Fibroblast of skin of left biceps (primary cell): ENCODE measurements at regions not wholly inside any gene's neighbourhood (a gene's known extent, or its start where the extent isn't known, plus 50 kb on each side); places are given as distances from the start of the nearest gene placed in this dataset.

ENCODE experiments used
- DNase-seq, 2 experiments: peaks; one replicate each; pipeline ENCODE4 v3.0.0-alpha.2; 2013; ENCODE audit warnings: low read depth in 2 of 2

GRCh38 chr6:14903176-14904038 lies 342.5 kb upstream of the JARID2 start:
- DNase-seq, result no peak

DNA sequence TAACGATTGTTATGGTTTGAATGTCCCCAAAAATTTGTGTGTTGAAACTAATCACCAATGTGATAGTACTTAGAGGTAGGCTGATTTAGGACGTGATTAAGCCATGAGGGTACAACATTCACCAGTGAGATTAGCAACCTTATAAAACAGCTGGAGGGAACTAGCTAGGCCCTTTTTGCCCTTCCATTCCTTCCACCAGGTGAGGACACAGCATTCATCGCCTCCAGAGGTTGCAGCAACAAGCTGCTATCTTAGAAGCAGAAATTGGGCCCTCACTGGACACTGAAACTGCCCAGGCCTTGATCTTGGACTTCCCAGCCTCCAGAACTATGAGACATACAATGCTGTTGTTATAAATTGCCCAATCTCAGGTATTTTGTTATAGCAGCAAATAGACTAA lies 340.7 kb upstream of the JARID2 start:
- DNase-seq, result no peak

DNA sequence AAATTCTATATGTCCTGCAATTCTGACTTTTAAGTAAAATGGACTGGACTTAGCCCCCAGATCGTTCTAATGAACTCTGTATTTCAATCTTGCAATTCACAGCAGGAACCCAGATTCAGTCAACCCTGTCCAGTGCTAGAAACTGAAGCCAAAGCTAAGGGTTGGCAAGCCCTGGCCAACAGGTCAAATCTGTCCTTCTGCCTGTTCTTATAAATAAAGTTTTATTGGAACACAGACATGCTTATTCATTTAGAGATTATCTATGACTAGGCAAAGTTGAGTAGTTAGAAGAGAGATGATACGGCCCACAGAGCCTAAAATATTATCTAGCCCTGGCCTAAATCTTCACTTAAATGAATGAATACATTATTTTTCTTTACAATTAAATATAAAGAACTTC lies 339.2 kb upstream of the JARID2 start:
- no peak for DNase-seq

- DNase-seq, result no peak
Observed at GRCh38 chr6:14910692-14911547, 334.9 kb upstream of the JARID2 start.

DNA sequence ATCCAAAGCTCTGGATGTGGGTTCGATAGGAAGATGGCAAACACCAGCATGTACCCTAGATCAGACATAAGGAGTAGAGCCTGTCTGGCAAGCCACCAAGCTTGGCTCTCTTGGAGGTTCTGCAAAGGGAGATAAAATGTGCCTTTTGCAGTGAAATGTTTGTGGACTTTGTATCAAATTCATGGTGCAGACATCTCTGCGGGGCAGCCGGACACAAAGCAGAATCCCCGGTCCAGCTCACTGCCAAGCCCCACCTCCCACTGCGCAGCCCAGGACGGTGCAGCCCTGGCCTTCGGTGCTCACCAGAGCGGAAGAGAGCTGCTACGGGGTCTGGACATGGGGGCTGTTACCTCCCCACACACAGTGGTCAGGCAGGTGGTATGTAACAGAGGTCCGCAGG lies 333.6 kb upstream of the JARID2 start:
- DNase-seq, result no peak

GRCh38 chr6:14912706-14913105 lies 333.2 kb upstream of the JARID2 start:
- DNase-seq, result no peak

DNA sequence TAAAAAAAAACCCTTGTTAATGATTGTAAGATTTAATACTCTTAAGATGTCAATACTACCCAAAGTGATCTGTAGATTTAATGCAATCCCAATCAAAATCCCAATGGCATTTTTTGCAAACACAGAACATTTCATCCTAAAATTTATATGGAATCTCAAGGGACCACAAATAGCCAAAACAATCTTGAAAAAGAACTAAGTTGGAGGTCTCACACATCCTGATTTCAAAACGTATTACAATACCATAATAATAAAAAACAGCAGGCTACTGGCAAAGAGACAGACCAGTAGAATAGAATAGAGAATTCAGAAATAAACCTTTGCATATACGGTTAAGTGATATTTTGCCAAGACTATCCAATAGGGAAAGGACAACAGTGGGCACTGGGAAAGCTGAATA lies 331.9 kb upstream of the JARID2 start:
- DNase-seq, result no peak

DNA sequence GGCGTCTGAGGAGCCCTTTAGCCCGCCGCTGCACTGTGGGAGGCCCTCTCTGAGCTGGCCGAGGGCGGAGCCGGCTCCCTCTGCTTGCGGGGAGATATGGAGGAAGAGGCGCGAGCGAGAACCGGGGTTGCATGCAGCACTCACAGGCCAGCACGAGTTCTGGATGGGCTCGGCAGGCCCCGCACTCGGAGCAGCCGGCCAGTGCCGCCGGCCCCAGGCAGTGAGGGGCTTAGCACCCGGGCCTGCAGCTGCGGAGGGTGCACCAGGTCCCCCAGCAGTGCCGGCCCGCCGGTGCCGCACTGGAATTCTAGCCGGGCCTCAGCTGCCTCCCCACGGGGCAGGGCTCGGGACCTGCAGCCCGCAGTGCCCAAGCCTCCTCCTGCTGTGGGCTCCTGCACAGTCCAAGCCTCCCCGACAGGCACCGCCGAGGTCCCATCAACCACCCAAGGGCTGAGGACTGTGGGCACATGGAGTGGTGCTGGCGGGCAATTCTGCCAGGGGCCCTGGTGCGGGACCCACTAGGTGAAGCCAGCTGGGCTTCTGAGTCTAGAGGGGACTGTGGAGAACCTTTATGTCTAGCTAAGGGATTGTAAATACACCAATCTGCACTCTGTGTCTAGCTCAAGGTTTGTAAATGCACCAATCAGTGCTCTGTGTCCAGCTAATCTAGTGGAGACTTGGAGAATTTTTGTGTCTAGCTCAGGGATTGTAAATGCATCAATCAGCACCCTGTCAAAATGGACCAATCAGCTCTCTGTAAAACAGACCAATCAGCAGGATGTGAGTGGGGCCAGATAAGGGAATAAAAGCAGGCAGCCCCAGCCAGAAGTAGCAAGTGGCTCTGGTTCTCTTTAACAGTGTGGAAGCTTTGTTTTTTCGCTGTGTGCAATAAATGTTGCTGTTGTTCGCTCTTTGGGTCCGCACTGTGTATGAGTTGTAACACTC lies 329.7 kb upstream of the JARID2 start:
- no peak for DNase-seq

DNA sequence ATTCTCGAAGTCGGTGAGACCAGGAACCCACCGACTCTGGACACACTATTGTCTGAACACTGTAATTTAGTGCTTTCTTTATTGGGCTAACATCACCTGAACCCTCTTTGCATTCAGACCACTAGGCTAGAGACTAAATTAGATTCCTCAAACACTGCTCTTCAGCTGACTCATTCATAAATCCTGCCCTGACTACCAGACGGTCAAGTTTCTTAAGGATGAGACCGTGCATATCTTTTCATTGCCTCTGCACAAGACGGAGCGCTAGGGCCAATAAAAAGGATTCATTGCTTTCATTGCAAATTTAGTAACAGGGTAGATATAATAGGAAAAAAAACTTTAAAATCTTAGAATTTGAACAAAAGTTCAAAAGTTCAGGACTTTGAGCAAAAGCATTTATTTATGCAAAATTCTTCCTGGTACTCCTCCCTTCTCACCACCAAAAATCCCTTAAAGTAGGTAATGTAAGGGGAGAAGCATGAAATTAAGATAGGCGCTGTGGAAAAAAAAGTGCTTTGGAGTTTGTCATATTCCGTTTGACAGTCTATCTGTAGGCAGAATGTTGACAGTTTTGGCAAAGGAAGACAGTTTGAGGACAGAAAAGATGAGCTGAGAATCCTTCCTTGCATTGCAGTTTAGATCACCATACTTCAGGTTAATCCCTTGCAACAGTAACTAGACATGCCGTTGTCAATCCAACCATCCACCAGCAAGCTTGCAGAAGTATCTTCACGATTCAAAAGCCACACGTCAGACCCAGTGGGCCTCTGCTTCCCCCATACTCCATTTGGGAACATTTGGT lies 328.6 kb upstream of the JARID2 start:
- peak in 1 of 2 experiments; percentile 25 for DNase-seq

GRCh38 chr6:14918200-14918907 lies 327.5 kb upstream of the JARID2 start:
- DNase-seq, result no peak

- no peak for DNase-seq
Observed at GRCh38 chr6:14919038-14919670, 326.7 kb upstream of the JARID2 start.

DNA sequence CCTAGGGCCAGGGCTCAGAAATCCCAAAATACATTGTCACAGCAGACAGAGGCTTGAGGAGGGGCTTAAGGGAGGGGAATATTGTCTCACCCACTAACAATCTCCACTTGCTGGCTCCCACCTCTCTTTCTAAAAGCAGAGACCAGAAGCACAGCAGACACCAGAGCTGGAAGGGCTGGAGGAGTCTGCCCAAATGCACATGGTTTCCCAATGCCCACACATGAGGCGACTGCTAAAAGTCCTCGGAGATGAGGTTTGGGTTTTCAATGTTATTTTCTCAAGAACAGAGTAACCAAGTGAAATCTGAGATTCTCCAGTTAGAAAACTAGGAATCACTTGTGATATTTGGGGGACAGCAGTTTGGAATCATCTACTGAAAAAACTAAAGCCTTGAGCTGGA lies 325.6 kb upstream of the JARID2 start:
- DNase-seq, result no peak

DNA sequence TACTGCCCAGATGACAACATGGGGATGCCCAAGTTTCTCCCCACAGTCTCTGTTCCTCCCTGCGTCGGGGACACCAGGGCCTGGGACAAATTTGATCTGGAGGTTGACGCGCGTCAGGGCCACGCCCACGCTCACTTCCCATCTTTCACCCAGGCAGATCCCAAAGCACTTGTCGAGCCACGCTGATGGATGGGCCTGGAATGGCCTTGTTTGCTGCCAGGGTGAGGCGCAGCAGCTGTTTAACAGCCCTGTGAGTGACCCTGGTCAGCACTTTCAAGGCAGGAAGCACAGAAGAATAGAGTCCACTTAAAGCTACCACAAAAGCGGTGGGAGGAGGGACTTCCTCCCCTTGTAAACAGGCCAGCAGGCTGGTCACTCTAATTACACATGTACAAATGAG lies 324.7 kb upstream of the JARID2 start:
- DNase-seq, result no peak

GRCh38 chr6:14921878-14922671 lies 323.8 kb upstream of the JARID2 start:
- no peak for DNase-seq

- no peak for DNase-seq
Observed at GRCh38 chr6:14922706-14923460, 323.0 kb upstream of the JARID2 start.

DNA sequence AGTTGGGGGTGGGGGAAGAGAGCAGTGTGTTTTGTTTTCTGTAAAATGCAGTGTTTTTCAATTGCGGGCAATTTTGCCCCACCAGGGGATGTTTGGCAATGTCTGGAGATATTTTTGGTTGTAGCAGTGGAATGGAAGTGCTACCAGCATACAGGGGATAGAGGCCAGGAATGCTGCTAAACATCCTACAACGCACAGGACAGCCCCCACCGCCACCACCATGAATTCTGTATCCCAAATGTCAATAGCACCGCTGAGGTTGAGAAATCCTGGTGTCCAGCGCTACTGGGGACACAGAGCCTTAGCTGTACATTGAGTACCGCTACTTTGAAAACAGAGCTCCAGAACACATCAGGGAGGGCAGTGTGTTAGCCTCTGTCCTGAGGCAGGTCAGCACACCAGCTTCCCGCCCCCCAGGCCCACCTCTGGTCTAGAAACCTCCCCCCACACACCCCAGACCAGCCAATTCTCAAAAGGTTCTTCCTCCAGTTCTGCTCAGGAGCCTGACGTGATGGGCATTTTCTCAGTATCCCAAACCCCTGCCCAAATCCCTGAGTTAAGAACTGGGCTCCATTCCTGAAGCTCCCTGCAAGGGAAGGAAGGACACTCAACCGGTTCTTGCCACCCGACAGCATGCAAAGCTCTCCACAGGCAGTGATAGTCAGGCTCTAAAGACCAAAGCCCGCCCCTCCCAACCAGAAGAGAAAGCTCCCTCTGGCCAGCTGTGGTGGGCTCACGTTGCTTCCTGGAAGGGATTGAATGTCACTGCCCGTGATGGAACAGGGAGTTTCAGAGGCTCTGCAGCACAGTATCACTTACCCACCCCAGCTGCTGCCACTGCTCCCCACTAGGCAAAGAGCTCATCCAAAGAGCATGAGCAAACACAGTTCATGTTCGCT lies 321.5 kb upstream of the JARID2 start:
- DNase-seq, result no peak

GRCh38 chr6:14925025-14925698 lies 320.7 kb upstream of the JARID2 start:
- DNase-seq, result no peak
